ENCODE measurements at regions not wholly inside any gene's neighbourhood (a gene's known extent, or its start where the extent isn't known, plus 50 kb on each side); places are given as distances from the start of the nearest gene placed in this dataset.

- Histone ChIP-seq H3K27me3 (ENCODE audit: insufficient read depth in 3 of 3, low read length in 2 of 3) (no peaks in the 10 kb centered on the region), H3K4me3 (no peak overlapping the region), H3K4me1 (no peaks in the 10 kb centered on the region), H3K27ac (no peak overlapping the region), H3K36me3 (ENCODE audit: insufficient read depth in 1 of 2, low read depth in 1 of 2) (no peaks in the 10 kb centered on the region), H3K9me3 (no peaks in the 10 kb centered on the region)
- ATAC-seq (no peak), DNase-seq (no peak)
- intact Hi-C loops (cut with DNase I) = no loop called here
- no peak for TF ChIP-seq CTCF (IDR thresholded peaks at IDR 0.05)
- WGBS, 3 donors = 60 to 77% (median 65%) methylated on average over 3 of the region's 3 CpGs
These were observed 277.9 kb upstream of the TCF21 start for GRCh38 chr6:133610971-133611370.

- H3K4me1 ChIP-seq = no peaks in the 10 kb centered on the region
- no peaks in the 10 kb centered on the region for H3K27me3 ChIP-seq (ENCODE audit: insufficient read depth in 3 of 3, low read length in 2 of 3)
- ATAC-seq = no peak
- H3K4me3 ChIP-seq = no peak overlapping the region
- TF ChIP-seq CTCF (IDR thresholded peaks at IDR 0.05) = no peak
- no peaks in the 10 kb centered on the region for H3K9me3 ChIP-seq
- no peak overlapping the region for H3K27ac ChIP-seq
- intact Hi-C loops (cut with DNase I) = no loop called here
- H3K36me3 ChIP-seq (ENCODE audit: insufficient read depth in 1 of 2, low read depth in 1 of 2) = no peaks in the 10 kb centered on the region
- DNase-seq = no peak
These were observed 276.5 kb upstream of the TCF21 start for GRCh38 chr6:133612459-133612858.

- no peaks in the 10 kb centered on the region for H3K27me3 ChIP-seq (ENCODE audit: insufficient read depth in 3 of 3, low read length in 2 of 3)
- intact Hi-C loops (cut with DNase I) = no loop called here
- H3K36me3 ChIP-seq (ENCODE audit: insufficient read depth in 1 of 2, low read depth in 1 of 2) = no peaks in the 10 kb centered on the region
- DNase-seq = no peak
- H3K4me3 ChIP-seq = no peak overlapping the region
- no peaks in the 10 kb centered on the region for H3K4me1 ChIP-seq
- TF ChIP-seq CTCF (IDR thresholded peaks at IDR 0.05) = no peak
- no peaks in the 10 kb centered on the region for H3K9me3 ChIP-seq
- WGBS, 3 donors = 51 to 74% (median 59%) methylated on average over 3 of the region's 3 CpGs
- H3K27ac ChIP-seq = no peak overlapping the region
- ATAC-seq = no peak
These were observed 275.7 kb upstream of the TCF21 start for GRCh38 chr6:133613211-133613610.

- no peak for TF ChIP-seq CTCF (IDR thresholded peaks at IDR 0.05)
- Histone ChIP-seq H3K27me3 (ENCODE audit: insufficient read depth in 3 of 3, low read length in 2 of 3) (no peaks in the 10 kb centered on the region), H3K27ac (no peak overlapping the region), H3K4me3 (no peak overlapping the region), H3K9me3 (no peaks in the 10 kb centered on the region), H3K4me1 (no peaks in the 10 kb centered on the region), H3K36me3 (ENCODE audit: insufficient read depth in 1 of 2, low read depth in 1 of 2) (no peaks in the 10 kb centered on the region)
- ATAC-seq (no peak), DNase-seq (no peak)
- intact Hi-C loops (cut with DNase I) = no loop called here
These were observed 267.2 kb upstream of the TCF21 start for GRCh38 chr6:133621751-133622150.

- Histone ChIP-seq H3K9me3 (no peaks in the 10 kb centered on the region), H3K27me3 (ENCODE audit: insufficient read depth in 3 of 3, low read length in 2 of 3) (no peaks in the 10 kb centered on the region), H3K27ac (no peak overlapping the region), H3K36me3 (ENCODE audit: insufficient read depth in 1 of 2, low read depth in 1 of 2) (no peaks in the 10 kb centered on the region), H3K4me1 (no peaks in the 10 kb centered on the region), H3K4me3 (no peak overlapping the region)
- WGBS, 3 donors = 6 to 9% (median 8%) methylated on average over 1 of the region's 1 CpG
- no peak for DNase-seq
- no peak for TF ChIP-seq CTCF (IDR thresholded peaks at IDR 0.05)
- intact Hi-C loops (cut with DNase I) = no loop called here
- peak in 2 of 4 donors; percentile 17 to 30 for ATAC-seq
These were observed 265.8 kb upstream of the TCF21 start for GRCh38 chr6:133623065-133623464.

All from psoas muscle (tissue), 7 donors.